ENCODE measurements at regions not wholly inside any gene's neighbourhood (a gene's known extent, or its start where the extent isn't known, plus 50 kb on each side); places are given as distances from the start of the nearest gene placed in this dataset.

- TF ChIP-seq CTCF (IDR thresholded peaks at IDR 0.05) (no peak), EZH2 (IDR thresholded peaks at IDR 0.05; ENCODE audit: borderline replicate concordance, insufficient read depth, low read depth, low read length, poor library complexity, severe bottlenecking) (no peak)
Observed at GRCh38 chr7:145957160-145957890, 159.3 kb upstream of the CNTNAP2 start.
